DND-41 (cell line): ENCODE measurements at regions not wholly inside any gene's neighbourhood (a gene's known extent, or its start where the extent isn't known, plus 50 kb on each side); places are given as distances from the start of the nearest gene placed in this dataset.

Experiments used
- ATAC-seq: fragments of 200-7000 bp; cut with Tn5 transposase; 3 replicates; pipeline ENCODE4 v1.9.1; 2021; ENCODE audit warnings: low read depth; ENCODE audit not compliant: insufficient read depth
- DNase-seq: peaks from one replicate; pipeline ENCODE4 v3.0.0-alpha.2; 2020
- H2AFZ ChIP-seq: 2 replicates; pipeline ENCODE4 v1.6.0; 2012; ENCODE audit warnings: low read depth, low read length
- H3K27ac ChIP-seq: 2 replicates; pipeline ENCODE4 v1.5.1; 2012; ENCODE audit warnings: low read length, inconsistent platforms
- H3K27me3 ChIP-seq: fragments of 200-600 bp; sonication (generic); 2 replicates; pipeline ENCODE4 v1.6.0; 2012; ENCODE audit warnings: low read length, mild to moderate bottlenecking, inconsistent platforms; ENCODE audit not compliant: insufficient read depth, poor library complexity
- H3K36me3 ChIP-seq: 2 replicates; pipeline ENCODE4 v1.5.1; 2012; ENCODE audit warnings: low read length, inconsistent platforms; ENCODE audit not compliant: insufficient read depth
- H3K4me1 ChIP-seq: 2 replicates; pipeline ENCODE4 v1.5.1; 2012; ENCODE audit warnings: mild to moderate bottlenecking, low read length; ENCODE audit not compliant: insufficient read depth
- H3K4me2 ChIP-seq: 2 replicates; pipeline ENCODE4 v1.6.0; 2012; ENCODE audit warnings: mild to moderate bottlenecking, moderate library complexity, low read length, inconsistent platforms; ENCODE audit not compliant: insufficient read depth
- H3K4me3 ChIP-seq, 2 experiments: fragments of 200-600 bp in 1 of 2; shearing (Covaris generic) in 1 of 2; 2 replicates each; pipeline ENCODE4 v1.5.1; 2012 to 2016; ENCODE audit warnings: inconsistent platforms in 2 of 2, low read length in 2 of 2, mild to moderate bottlenecking in 2 of 2, low read depth in 1 of 2, moderate library complexity in 1 of 2
- H3K79me2 ChIP-seq: 2 replicates; pipeline ENCODE4 v1.6.0; 2012; ENCODE audit warnings: low read length, inconsistent platforms; ENCODE audit not compliant: insufficient read depth
- H3K9ac ChIP-seq: 2 replicates; pipeline ENCODE4 v1.6.0; 2012; ENCODE audit warnings: low read depth, mild to moderate bottlenecking, inconsistent platforms, low read length, moderate library complexity
- H3K9me3 ChIP-seq: 2 replicates; pipeline ENCODE4 v1.5.1; 2012; ENCODE audit warnings: low read length, moderate library complexity, mild to moderate bottlenecking, inconsistent platforms; ENCODE audit not compliant: insufficient read depth, severe bottlenecking
- H4K20me1 ChIP-seq: 2 replicates; pipeline ENCODE4 v1.6.0; 2012; ENCODE audit warnings: low read length; ENCODE audit not compliant: insufficient read depth
- EZH2 ChIP-seq: IDR thresholded peaks from 3 replicates; pipeline ENCODE4 v1.6.1; 2012; ENCODE audit warnings: borderline replicate concordance, low read depth, mild to moderate bottlenecking, moderate library complexity, low read length, inconsistent platforms; ENCODE audit not compliant: severe bottlenecking
- TF ChIP-seq, protein P1 (sequence below): IDR thresholded peaks from 2 replicates; pipeline ENCODE4 v1.5.1; 2012; ENCODE audit warnings: borderline replicate concordance, low read length, moderate library complexity, mild to moderate bottlenecking; ENCODE audit not compliant: poor library complexity, severe bottlenecking; ENCODE audit errors: extremely low read depth

DNA sequence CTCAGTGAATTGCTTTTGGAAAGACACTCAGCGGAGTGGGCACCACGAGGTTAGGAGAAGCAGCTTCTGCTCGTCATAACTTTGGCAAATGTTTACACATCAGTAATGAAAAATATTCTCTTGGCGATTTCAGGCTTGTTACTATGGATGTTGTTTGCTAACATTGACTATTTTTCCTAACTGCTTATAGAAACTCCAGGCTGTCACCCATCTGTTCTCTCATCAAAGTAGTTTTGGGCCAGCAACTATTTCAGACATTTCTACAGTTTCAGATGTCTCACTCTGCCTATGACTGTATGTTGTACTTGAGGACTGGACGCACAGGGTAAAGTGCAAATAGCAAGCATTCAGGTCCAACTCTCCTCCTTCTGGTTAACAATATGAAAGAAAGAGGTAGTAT, 346.7 kb downstream of the TRIML1 start:
- H3K36me3 ChIP-seq = no peaks in the 10 kb centered on the region
- no peaks in the 10 kb centered on the region for H3K79me2 ChIP-seq
- H3K27ac ChIP-seq = no peak overlapping the region
- H3K4me1 ChIP-seq = no peaks in the 10 kb centered on the region
- no peaks in the 10 kb centered on the region for H3K27me3 ChIP-seq
- DNase-seq = no peak
- peaks cover 3% of the 10 kb centered on the region for H3K9me3 ChIP-seq
- H2AFZ ChIP-seq = no peak overlapping the region
- no peak overlapping the region for H3K9ac ChIP-seq
- no peak for ATAC-seq
- no peaks in the 10 kb centered on the region for H4K20me1 ChIP-seq
- H3K4me3 ChIP-seq = no peak overlapping the region
- TF ChIP-seq EZH2 = no peak
- TF ChIP-seq, protein P1, sequence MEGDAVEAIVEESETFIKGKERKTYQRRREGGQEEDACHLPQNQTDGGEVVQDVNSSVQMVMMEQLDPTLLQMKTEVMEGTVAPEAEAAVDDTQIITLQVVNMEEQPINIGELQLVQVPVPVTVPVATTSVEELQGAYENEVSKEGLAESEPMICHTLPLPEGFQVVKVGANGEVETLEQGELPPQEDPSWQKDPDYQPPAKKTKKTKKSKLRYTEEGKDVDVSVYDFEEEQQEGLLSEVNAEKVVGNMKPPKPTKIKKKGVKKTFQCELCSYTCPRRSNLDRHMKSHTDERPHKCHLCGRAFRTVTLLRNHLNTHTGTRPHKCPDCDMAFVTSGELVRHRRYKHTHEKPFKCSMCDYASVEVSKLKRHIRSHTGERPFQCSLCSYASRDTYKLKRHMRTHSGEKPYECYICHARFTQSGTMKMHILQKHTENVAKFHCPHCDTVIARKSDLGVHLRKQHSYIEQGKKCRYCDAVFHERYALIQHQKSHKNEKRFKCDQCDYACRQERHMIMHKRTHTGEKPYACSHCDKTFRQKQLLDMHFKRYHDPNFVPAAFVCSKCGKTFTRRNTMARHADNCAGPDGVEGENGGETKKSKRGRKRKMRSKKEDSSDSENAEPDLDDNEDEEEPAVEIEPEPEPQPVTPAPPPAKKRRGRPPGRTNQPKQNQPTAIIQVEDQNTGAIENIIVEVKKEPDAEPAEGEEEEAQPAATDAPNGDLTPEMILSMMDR = no peak
- H3K4me2 ChIP-seq = no peak overlapping the region

DNA sequence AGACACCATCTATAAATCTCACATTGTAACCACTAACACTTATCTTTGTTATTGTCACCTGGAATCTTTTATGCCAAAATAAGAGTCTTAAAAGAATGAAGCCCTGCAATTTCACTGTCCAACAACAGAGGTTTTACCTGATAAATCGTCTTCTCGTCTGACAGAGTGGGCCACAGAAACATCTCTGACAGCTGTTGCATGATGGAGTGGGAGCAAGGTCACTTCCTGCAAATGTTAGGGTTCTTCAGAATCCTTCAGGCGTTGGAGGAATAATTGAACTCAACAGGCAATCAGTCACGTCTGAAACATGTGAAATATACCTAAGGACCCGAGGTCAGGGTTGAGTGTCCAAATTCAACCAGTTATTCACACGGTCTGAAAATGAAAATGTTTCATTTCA, 353.6 kb downstream of the TRIML1 start:
- Histone ChIP-seq H3K79me2 (no peaks in the 10 kb centered on the region), H3K4me2 (no peak overlapping the region), H2AFZ (no peak overlapping the region), H3K36me3 (no peaks in the 10 kb centered on the region), H3K9me3 (peaks cover 9% of the 10 kb centered on the region), H3K9ac (no peak overlapping the region), H3K4me3 (no peak overlapping the region), H3K27ac (no peak overlapping the region), H3K4me1 (no peaks in the 10 kb centered on the region), H4K20me1 (no peaks in the 10 kb centered on the region), H3K27me3 (no peaks in the 10 kb centered on the region)
- TF ChIP-seq EZH2 = no peak
- TF ChIP-seq, protein P1 = no peak
- no peak for ATAC-seq
- no peak for DNase-seq

DNA sequence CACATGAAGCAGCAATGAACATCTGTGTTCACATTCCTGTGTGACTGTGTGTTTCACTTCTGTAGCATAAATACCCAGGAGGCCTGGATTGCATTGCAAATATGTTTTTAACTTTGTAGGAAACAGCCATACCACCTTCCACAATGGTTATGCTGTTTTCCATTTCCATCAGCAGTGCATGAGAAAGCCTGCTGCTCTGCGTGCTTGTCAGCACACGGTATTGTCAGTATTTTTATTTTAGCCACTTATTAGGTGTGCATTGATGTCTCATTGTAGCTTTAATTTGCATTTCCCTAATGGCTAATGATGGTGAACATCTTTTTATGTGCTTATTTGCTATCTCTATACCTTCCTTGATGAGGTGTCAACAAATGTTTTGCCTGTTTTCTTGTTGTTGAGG, 355.9 kb downstream of the TRIML1 start:
- DNase-seq = no peak
- Histone ChIP-seq H3K9me3 (peaks cover 7% of the 10 kb centered on the region), H3K27ac (no peak overlapping the region), H3K36me3 (no peaks in the 10 kb centered on the region), H3K9ac (no peak overlapping the region), H3K4me2 (no peak overlapping the region), H2AFZ (no peak overlapping the region), H3K27me3 (no peaks in the 10 kb centered on the region), H3K79me2 (no peaks in the 10 kb centered on the region), H4K20me1 (no peaks in the 10 kb centered on the region), H3K4me1 (no peaks in the 10 kb centered on the region), H3K4me3 (no peak overlapping the region)
- no peak for ATAC-seq
- no peak for TF ChIP-seq EZH2
- TF ChIP-seq, protein P1 = no peak

DNA sequence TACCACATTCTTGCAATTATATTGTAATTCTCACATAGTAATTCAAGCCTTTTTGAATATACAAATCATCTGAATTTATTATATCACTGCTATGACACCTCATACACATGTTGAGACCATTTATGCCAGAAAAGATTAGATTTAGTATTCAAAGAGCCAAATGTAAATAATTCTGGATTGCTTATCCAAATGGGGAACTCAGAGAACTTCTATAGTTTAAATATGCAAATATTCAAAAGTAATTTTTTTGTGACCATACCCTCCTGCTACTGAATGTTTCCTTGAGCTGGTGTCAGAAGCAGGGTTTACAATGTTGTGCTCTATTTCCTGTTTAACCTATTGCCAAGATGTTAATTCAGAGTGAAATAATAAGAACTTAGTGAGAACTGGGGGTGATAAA, 372.2 kb downstream of the TRIML1 start:
- Histone ChIP-seq H3K4me2 (no peak overlapping the region), H3K36me3 (no peaks in the 10 kb centered on the region), H3K27me3 (no peaks in the 10 kb centered on the region), H3K9ac (no peak overlapping the region), H3K4me1 (no peaks in the 10 kb centered on the region), H3K27ac (no peak overlapping the region), H3K9me3 (no peaks in the 10 kb centered on the region), H4K20me1 (no peaks in the 10 kb centered on the region), H3K4me3 (no peak overlapping the region), H2AFZ (no peak overlapping the region), H3K79me2 (no peaks in the 10 kb centered on the region)
- no peak for TF ChIP-seq EZH2
- TF ChIP-seq, protein P1 = no peak
- DNase-seq (no peak), ATAC-seq (no peak)
